ENCODE measurements at regions not wholly inside any gene's neighbourhood (a gene's known extent, or its start where the extent isn't known, plus 50 kb on each side); places are given as distances from the start of the nearest gene placed in this dataset.
"Not testable (repeated sequence)": the region's sequence is repeated elsewhere in the genome, so short reads cannot be mapped to it uniquely, and the experiment has no call there.

GRCh38 chr7:91474074-91474473 is 209.8 kb downstream of the FZD1 start:
- H3K4me1 Mint-ChIP-seq (ENCODE audit: unreplicated experiment): no peaks in the 10 kb centered on the region
- no peak for DNase-seq (ENCODE audit: low spot score)
- no peak for TF ChIP-seq CTCF (IDR thresholded peaks at IDR 0.05; ENCODE audit: unreplicated experiment)
- H3K27ac Mint-ChIP-seq (ENCODE audit: unreplicated experiment): no peak overlapping the region
- H3K9me3 Mint-ChIP-seq (ENCODE audit: unreplicated experiment): no peaks in the 10 kb centered on the region
- peaks cover 4% of the 10 kb centered on the region for H3K27me3 Mint-ChIP-seq (ENCODE audit: unreplicated experiment)
- no peak overlapping the region for H3K4me3 Mint-ChIP-seq (ENCODE audit: unreplicated experiment)
- no peaks in the 10 kb centered on the region for H3K36me3 Mint-ChIP-seq (ENCODE audit: low read depth, unreplicated experiment)

GRCh38 chr7:91480470-91480869 is 216.2 kb downstream of the FZD1 start:
- not testable (repeated sequence) for H3K36me3 Mint-ChIP-seq (ENCODE audit: low read depth, unreplicated experiment); H3K4me1 Mint-ChIP-seq (ENCODE audit: unreplicated experiment); H3K4me3 Mint-ChIP-seq (ENCODE audit: unreplicated experiment); H3K9me3 Mint-ChIP-seq (ENCODE audit: unreplicated experiment); DNase-seq (ENCODE audit: low spot score); H3K27ac Mint-ChIP-seq (ENCODE audit: unreplicated experiment); H3K27me3 Mint-ChIP-seq (ENCODE audit: unreplicated experiment)

- Mint-ChIP-seq H3K36me3 (ENCODE audit: low read depth, unreplicated experiment) (no peaks in the 10 kb centered on the region), H3K4me3 (ENCODE audit: unreplicated experiment) (no peak overlapping the region), H3K4me1 (ENCODE audit: unreplicated experiment) (no peaks in the 10 kb centered on the region), H3K27me3 (ENCODE audit: unreplicated experiment) (no peaks in the 10 kb centered on the region), H3K27ac (ENCODE audit: unreplicated experiment) (no peak overlapping the region), H3K9me3 (ENCODE audit: unreplicated experiment) (no peaks in the 10 kb centered on the region)
- no peak for DNase-seq (ENCODE audit: low spot score)
- no peak for TF ChIP-seq CTCF (IDR thresholded peaks at IDR 0.05; ENCODE audit: unreplicated experiment)
These were observed 227.6 kb downstream of the FZD1 start for GRCh38 chr7:91491868-91492267.

- Mint-ChIP-seq H3K9me3 (ENCODE audit: unreplicated experiment) (no peaks in the 10 kb centered on the region), H3K36me3 (ENCODE audit: low read depth, unreplicated experiment) (no peaks in the 10 kb centered on the region), H3K27ac (ENCODE audit: unreplicated experiment) (no peak overlapping the region), H3K27me3 (ENCODE audit: unreplicated experiment) (no peaks in the 10 kb centered on the region), H3K4me1 (ENCODE audit: unreplicated experiment) (no peaks in the 10 kb centered on the region), H3K4me3 (ENCODE audit: unreplicated experiment) (no peak overlapping the region)
- DNase-seq (ENCODE audit: low spot score): no peak
- TF ChIP-seq CTCF (IDR thresholded peaks at IDR 0.05; ENCODE audit: unreplicated experiment): no peak
These were observed 228.1 kb downstream of the FZD1 start for GRCh38 chr7:91492317-91492716.

GRCh38 chr7:91492773-91493172 is 228.5 kb downstream of the FZD1 start:
- no peak for DNase-seq (ENCODE audit: low spot score)
- Mint-ChIP-seq H3K27me3 (ENCODE audit: unreplicated experiment) (no peaks in the 10 kb centered on the region), H3K4me1 (ENCODE audit: unreplicated experiment) (no peaks in the 10 kb centered on the region), H3K36me3 (ENCODE audit: low read depth, unreplicated experiment) (no peaks in the 10 kb centered on the region), H3K4me3 (ENCODE audit: unreplicated experiment) (no peak overlapping the region), H3K9me3 (ENCODE audit: unreplicated experiment) (no peaks in the 10 kb centered on the region), H3K27ac (ENCODE audit: unreplicated experiment) (no peak overlapping the region)
- TF ChIP-seq CTCF (IDR thresholded peaks at IDR 0.05; ENCODE audit: unreplicated experiment): no peak

GRCh38 chr7:91494450-91494849 is 230.2 kb downstream of the FZD1 start:
- Mint-ChIP-seq H3K9me3 (ENCODE audit: unreplicated experiment) (peaks cover 7% of the 10 kb centered on the region), H3K4me3 (ENCODE audit: unreplicated experiment) (no peak overlapping the region), H3K4me1 (ENCODE audit: unreplicated experiment) (no peaks in the 10 kb centered on the region), H3K36me3 (ENCODE audit: low read depth, unreplicated experiment) (no peaks in the 10 kb centered on the region), H3K27ac (ENCODE audit: unreplicated experiment) (no peak overlapping the region), H3K27me3 (ENCODE audit: unreplicated experiment) (peaks cover 2% of the 10 kb centered on the region)
- no peak for TF ChIP-seq CTCF (IDR thresholded peaks at IDR 0.05; ENCODE audit: unreplicated experiment)
- DNase-seq (ENCODE audit: low spot score): no peak
